Hypothalamus (tissue), 51 donors: ENCODE measurements at regions not wholly inside any gene's neighbourhood (a gene's known extent, or its start where the extent isn't known, plus 50 kb on each side); places are given as distances from the start of the nearest gene placed in this dataset.
A peak's percentile ranks its signal among the peaks of the same experiment; 100 is the strongest.

ENCODE experiments used
- DNase-seq, 51 donors: peaks; one replicate each; lab custom pipeline; 2025; lab: John Stamatoyannopoulos, UW

GRCh38 chr2:66782780-66783361 lies 347.9 kb downstream of the MEIS1 start:
- no peak for DNase-seq

- DNase-seq = no peak
Observed at GRCh38 chr2:66789741-66790140, 354.8 kb downstream of the MEIS1 start.

- no peak for DNase-seq
Observed at GRCh38 chr2:66790651-66791181, 355.8 kb downstream of the MEIS1 start.

- DNase-seq = no peak
Observed at GRCh38 chr2:66794070-66794469, 359.1 kb downstream of the MEIS1 start.

GRCh38 chr2:66794551-66794950 lies 359.6 kb downstream of the MEIS1 start:
- DNase-seq = no peak

- no peak for DNase-seq
Observed at GRCh38 chr2:66802877-66803276, 368.0 kb downstream of the MEIS1 start.

GRCh38 chr2:66803726-66804125 lies 368.8 kb downstream of the MEIS1 start:
- DNase-seq = no peak

- DNase-seq = peak in 14 of 51 donors; percentile 0 to 33 (median 1)
Observed at GRCh38 chr2:66805016-66805865, 370.3 kb downstream of the MEIS1 start.

- DNase-seq = no peak
Observed at GRCh38 chr2:66805968-66806367, 371.0 kb downstream of the MEIS1 start.

- no peak for DNase-seq
Observed at GRCh38 chr2:66813525-66813924, 378.6 kb downstream of the MEIS1 start.

- no peak for DNase-seq
Observed at GRCh38 chr2:66813976-66814375, 379.1 kb downstream of the MEIS1 start.

GRCh38 chr2:66814916-66815315 lies 380.0 kb downstream of the MEIS1 start:
- DNase-seq = no peak

GRCh38 chr2:66815886-66816285 lies 381.0 kb downstream of the MEIS1 start:
- DNase-seq = no peak

- DNase-seq = no peak
Observed at GRCh38 chr2:66821168-66821567, 386.2 kb downstream of the MEIS1 start.

- no peak for DNase-seq
Observed at GRCh38 chr2:66822186-66822585, 387.3 kb downstream of the MEIS1 start.

- no peak for DNase-seq
Observed at GRCh38 chr2:66824926-66825325, 390.0 kb downstream of the MEIS1 start.

- no peak for DNase-seq
Observed at GRCh38 chr2:66827851-66828250, 392.9 kb downstream of the MEIS1 start.

GRCh38 chr2:66828876-66829275 lies 394.0 kb downstream of the MEIS1 start:
- DNase-seq = no peak

GRCh38 chr2:66830881-66831280 lies 396.0 kb downstream of the MEIS1 start:
- no peak for DNase-seq

- no peak for DNase-seq
Observed at GRCh38 chr2:66832646-66833435, 397.9 kb downstream of the MEIS1 start.

GRCh38 chr2:66834859-66835258 lies 399.9 kb downstream of the MEIS1 start:
- DNase-seq = no peak
